HG03521 (cell line): ENCODE measurements at regions not wholly inside any gene's neighbourhood (a gene's known extent, or its start where the extent isn't known, plus 50 kb on each side); places are given as distances from the start of the nearest gene placed in this dataset.
"Not testable (repeated sequence)": the region's sequence is repeated elsewhere in the genome, so short reads cannot be mapped to it uniquely, and the experiment has no call there.

Experiments
- ATAC-seq: cut with Tn5 transposase; IDR thresholded peaks from one replicate; pipeline ENCODE4 v1.9.1; 2021; ENCODE audit warnings: mild to moderate bottlenecking, moderate library complexity; ENCODE audit not compliant: unreplicated experiment

- no peak for ATAC-seq
Observed at GRCh38 chr5:89199306-89199705, 316.3 kb upstream of the MEF2C start.

GRCh38 chr5:89191374-89191773, 308.4 kb upstream of the MEF2C start:
- ATAC-seq, result no peak

- ATAC-seq, result no peak
Observed at GRCh38 chr5:89190515-89191265, 307.7 kb upstream of the MEF2C start.

- ATAC-seq, result no peak
Observed at GRCh38 chr5:89187883-89188465, 305.0 kb upstream of the MEF2C start.

- ATAC-seq, result no peak
Observed at GRCh38 chr5:89187268-89187667, 304.3 kb upstream of the MEF2C start.

- no peak for ATAC-seq
Observed at GRCh38 chr5:89181546-89181945, 298.6 kb upstream of the MEF2C start.

- no peak for ATAC-seq
Observed at GRCh38 chr5:89179731-89180130, 296.7 kb upstream of the MEF2C start.

GRCh38 chr5:89178541-89178940, 295.6 kb upstream of the MEF2C start:
- no peak for ATAC-seq

- ATAC-seq, result no peak
Observed at GRCh38 chr5:89173528-89173927, 290.5 kb upstream of the MEF2C start.

- ATAC-seq, result peak; percentile 90
Observed at GRCh38 chr5:89168766-89169165, 285.8 kb upstream of the MEF2C start.

GRCh38 chr5:89164703-89165102, 281.7 kb upstream of the MEF2C start:
- not testable (repeated sequence) for ATAC-seq

GRCh38 chr5:89156226-89156625, 273.2 kb upstream of the MEF2C start:
- ATAC-seq, result no peak

- ATAC-seq, result no peak
Observed at GRCh38 chr5:89147031-89147430, 264.0 kb upstream of the MEF2C start.

- ATAC-seq, result no peak
Observed at GRCh38 chr5:89137148-89137547, 254.2 kb upstream of the MEF2C start.

GRCh38 chr5:89133975-89134374, 251.0 kb upstream of the MEF2C start:
- no peak for ATAC-seq

- no peak for ATAC-seq
Observed at GRCh38 chr5:89133129-89133528, 250.1 kb upstream of the MEF2C start.

- ATAC-seq, result no peak
Observed at GRCh38 chr5:89130851-89131250, 247.9 kb upstream of the MEF2C start.

- no peak for ATAC-seq
Observed at GRCh38 chr5:89129941-89130340, 247.0 kb upstream of the MEF2C start.

GRCh38 chr5:89128906-89129625, 246.1 kb upstream of the MEF2C start:
- no peak for ATAC-seq

GRCh38 chr5:89128092-89128491, 245.1 kb upstream of the MEF2C start:
- no peak for ATAC-seq

- no peak for ATAC-seq
Observed at GRCh38 chr5:89127191-89127590, 244.2 kb upstream of the MEF2C start.

- no peak for ATAC-seq
Observed at GRCh38 chr5:89125372-89125771, 242.4 kb upstream of the MEF2C start.
